Hepatocyte (in vitro differentiated cells): ENCODE measurements at regions not wholly inside any gene's neighbourhood (a gene's known extent, or its start where the extent isn't known, plus 50 kb on each side); places are given as distances from the start of the nearest gene placed in this dataset.

Experiments used
- DNase-seq: peaks from one replicate; pipeline ENCODE4 v3.0.0-alpha.2; 2016; ENCODE audit warnings: low spot score
- H2AFZ ChIP-seq: fragments of 200-600 bp; sonication (generic); 2 replicates; pipeline ENCODE4 v1.6.0; 2016; ENCODE audit warnings: antibody characterized with exemption, mild to moderate bottlenecking
- H3K27ac ChIP-seq: fragments of 200-600 bp; sonication (generic); 2 replicates; pipeline ENCODE4 v1.5.1; 2016; ENCODE audit warnings: mild to moderate bottlenecking
- H3K27me3 ChIP-seq: fragments of 200-600 bp; sonication (generic); 2 replicates; pipeline ENCODE4 v1.6.1; 2016
- H3K36me3 ChIP-seq: fragments of 200-600 bp; sonication (generic); replicated peaks from 2 replicates; pipeline ENCODE4 v1.5.1; 2016; ENCODE audit warnings: low read depth; ENCODE audit not compliant: insufficient read depth
- H3K4me1 ChIP-seq: fragments of 200-600 bp; sonication (generic); 2 replicates; pipeline ENCODE4 v1.5.1; 2016; ENCODE audit warnings: mild to moderate bottlenecking, moderate library complexity; ENCODE audit not compliant: insufficient read depth
- H3K4me2 ChIP-seq: fragments of 200-600 bp; sonication (generic); 2 replicates; pipeline ENCODE4 v1.6.0; 2016
- H3K4me3 ChIP-seq: fragments of 200-600 bp; sonication (generic); 2 replicates; pipeline ENCODE4 v1.5.1; 2016; ENCODE audit warnings: mild to moderate bottlenecking
- H3K79me2 ChIP-seq: fragments of 200-600 bp; sonication (generic); 2 replicates; pipeline ENCODE4 v1.6.0; 2017; ENCODE audit warnings: mild to moderate bottlenecking
- H3K9me2 ChIP-seq: fragments of 200-600 bp; sonication (generic); replicated peaks from 2 replicates; pipeline ENCODE4 v1.6.0; 2017; ENCODE audit warnings: mild to moderate bottlenecking; ENCODE audit not compliant: insufficient read depth
- H3K9me3 ChIP-seq: fragments of 200-600 bp; sonication (generic); 2 replicates; pipeline ENCODE4 v1.5.1; 2016; ENCODE audit warnings: low read depth, mild to moderate bottlenecking
- H4K20me1 ChIP-seq: fragments of 200-600 bp; sonication (generic); 2 replicates; pipeline ENCODE4 v1.6.0; 2016; ENCODE audit warnings: mild to moderate bottlenecking; ENCODE audit not compliant: insufficient read depth, poor library complexity, severe bottlenecking
- EZH2 ChIP-seq: fragments of 200-600 bp; sonication (generic); IDR thresholded peaks from 2 replicates; pipeline ENCODE4 v1.6.1; 2016; ENCODE audit warnings: antibody characterized with exemption, mild to moderate bottlenecking, borderline replicate concordance
- EZH2phosphoT487 ChIP-seq: fragments of 200-600 bp; sonication (generic); IDR thresholded peaks from one replicate; pipeline ENCODE4 v1.6.1; 2018; ENCODE audit warnings: antibody characterized with exemption, mild to moderate bottlenecking, low read depth, moderate library complexity; ENCODE audit not compliant: unreplicated experiment, severe bottlenecking
- WGBS: methylation state at CpG from one replicate; pipeline ENCODE4 v1.1.6; 2016; ENCODE audit warnings: low lambda C conversion rate; ENCODE audit errors: missing lambda C conversion rate; 5-methylcytosine and 5-hydroxymethylcytosine counted together
- TF ChIP-seq, protein P1 (sequence below): fragments of 200-600 bp; sonication (generic); IDR thresholded peaks from 2 replicates; pipeline ENCODE4 v1.5.1; 2016; ENCODE audit warnings: antibody characterized with exemption, mild to moderate bottlenecking; ENCODE audit not compliant: poor library complexity

DNA sequence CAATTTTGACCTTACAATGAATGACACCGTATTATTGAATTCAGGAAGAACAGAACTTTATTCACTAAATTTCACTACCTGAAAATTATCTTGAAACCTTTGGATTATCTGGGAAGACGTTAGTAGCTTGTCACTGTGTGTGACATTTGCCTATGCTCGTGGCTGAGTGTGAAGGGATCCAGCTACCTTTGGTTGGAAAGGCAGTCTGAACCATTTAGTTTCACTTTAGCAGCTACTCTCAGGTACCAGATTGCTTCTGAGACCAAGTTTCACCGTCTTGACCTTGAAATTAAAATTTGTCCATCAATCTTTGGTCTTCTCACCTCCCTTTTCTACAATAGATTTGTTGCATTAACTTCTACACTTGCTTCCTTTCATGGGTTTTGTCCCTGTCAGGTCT is 637.5 kb downstream of the MBD2 start:
- no peaks in the 10 kb centered on the region for H3K27me3 ChIP-seq
- 93% methylated on average over 4 of the region's 4 CpGs for WGBS

More for the DNA sequence above, 637.5 kb downstream of the MBD2 start:
- H3K9me3 ChIP-seq, result no peaks in the 10 kb centered on the region
- no peak for TF ChIP-seq EZH2
- no peak for TF ChIP-seq EZH2phosphoT487
- TF ChIP-seq, protein P1, sequence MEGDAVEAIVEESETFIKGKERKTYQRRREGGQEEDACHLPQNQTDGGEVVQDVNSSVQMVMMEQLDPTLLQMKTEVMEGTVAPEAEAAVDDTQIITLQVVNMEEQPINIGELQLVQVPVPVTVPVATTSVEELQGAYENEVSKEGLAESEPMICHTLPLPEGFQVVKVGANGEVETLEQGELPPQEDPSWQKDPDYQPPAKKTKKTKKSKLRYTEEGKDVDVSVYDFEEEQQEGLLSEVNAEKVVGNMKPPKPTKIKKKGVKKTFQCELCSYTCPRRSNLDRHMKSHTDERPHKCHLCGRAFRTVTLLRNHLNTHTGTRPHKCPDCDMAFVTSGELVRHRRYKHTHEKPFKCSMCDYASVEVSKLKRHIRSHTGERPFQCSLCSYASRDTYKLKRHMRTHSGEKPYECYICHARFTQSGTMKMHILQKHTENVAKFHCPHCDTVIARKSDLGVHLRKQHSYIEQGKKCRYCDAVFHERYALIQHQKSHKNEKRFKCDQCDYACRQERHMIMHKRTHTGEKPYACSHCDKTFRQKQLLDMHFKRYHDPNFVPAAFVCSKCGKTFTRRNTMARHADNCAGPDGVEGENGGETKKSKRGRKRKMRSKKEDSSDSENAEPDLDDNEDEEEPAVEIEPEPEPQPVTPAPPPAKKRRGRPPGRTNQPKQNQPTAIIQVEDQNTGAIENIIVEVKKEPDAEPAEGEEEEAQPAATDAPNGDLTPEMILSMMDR, result no peak
- DNase-seq, result no peak
- H3K4me1 ChIP-seq, result no peaks in the 10 kb centered on the region
- no peak overlapping the region for H3K4me3 ChIP-seq
- H3K9me2 ChIP-seq, result no peaks in the 10 kb centered on the region
- no peak overlapping the region for H2AFZ ChIP-seq
- no peaks in the 10 kb centered on the region for H3K36me3 ChIP-seq
- H3K79me2 ChIP-seq, result no peaks in the 10 kb centered on the region
- no peaks in the 10 kb centered on the region for H4K20me1 ChIP-seq
- no peak overlapping the region for H3K27ac ChIP-seq
- no peak overlapping the region for H3K4me2 ChIP-seq
